Progenitor cell of endocrine pancreas (in vitro differentiated cells): ENCODE measurements at regions not wholly inside any gene's neighbourhood (a gene's known extent, or its start where the extent isn't known, plus 50 kb on each side); places are given as distances from the start of the nearest gene placed in this dataset.

Experiments
- DNase-seq: peaks from one replicate; pipeline ENCODE4 v3.0.0; 2021; ENCODE audit warnings: low spot score; ENCODE audit not compliant: unreplicated experiment
- H3K27ac Mint-ChIP-seq: 2 replicates; pipeline ENCODE4 v1.8.0; 2021; ENCODE audit warnings: mild to moderate bottlenecking, moderate library complexity, mixed read lengths
- H3K27me3 Mint-ChIP-seq: 2 replicates; pipeline ENCODE4 v1.8.0; 2021; ENCODE audit warnings: mixed read lengths
- H3K36me3 Mint-ChIP-seq: 2 replicates; pipeline ENCODE4 v1.8.0; 2022; ENCODE audit warnings: mixed read lengths; ENCODE audit not compliant: insufficient read depth
- H3K4me1 Mint-ChIP-seq: 2 replicates; pipeline ENCODE4 v1.8.0; 2021; ENCODE audit warnings: low read depth, mixed read lengths
- H3K4me3 Mint-ChIP-seq: 2 replicates; pipeline ENCODE4 v1.8.0; 2021; ENCODE audit warnings: low read depth, mild to moderate bottlenecking, moderate library complexity, mixed read lengths
- H3K9me3 Mint-ChIP-seq: 2 replicates; pipeline ENCODE4 v1.8.0; 2021; ENCODE audit warnings: low read depth, mixed read lengths
- CTCF ChIP-seq: fragments of 200-600 bp; sonication (generic); IDR thresholded peaks from one replicate; pipeline ENCODE4 v1.5.0; 2021; ENCODE audit warnings: antibody characterized with exemption, mild to moderate bottlenecking; ENCODE audit not compliant: unreplicated experiment

GRCh38 chr9:11001546-11001945 lies 388.7 kb upstream of the PTPRD start:
- H3K36me3 Mint-ChIP-seq: no peaks in the 10 kb centered on the region
- H3K4me1 Mint-ChIP-seq: no peaks in the 10 kb centered on the region
- no peak for TF ChIP-seq CTCF
- H3K27me3 Mint-ChIP-seq: no peaks in the 10 kb centered on the region
- no peak overlapping the region for H3K4me3 Mint-ChIP-seq
- H3K9me3 Mint-ChIP-seq: no peaks in the 10 kb centered on the region
- no peak for DNase-seq
- no peak overlapping the region for H3K27ac Mint-ChIP-seq

DNA sequence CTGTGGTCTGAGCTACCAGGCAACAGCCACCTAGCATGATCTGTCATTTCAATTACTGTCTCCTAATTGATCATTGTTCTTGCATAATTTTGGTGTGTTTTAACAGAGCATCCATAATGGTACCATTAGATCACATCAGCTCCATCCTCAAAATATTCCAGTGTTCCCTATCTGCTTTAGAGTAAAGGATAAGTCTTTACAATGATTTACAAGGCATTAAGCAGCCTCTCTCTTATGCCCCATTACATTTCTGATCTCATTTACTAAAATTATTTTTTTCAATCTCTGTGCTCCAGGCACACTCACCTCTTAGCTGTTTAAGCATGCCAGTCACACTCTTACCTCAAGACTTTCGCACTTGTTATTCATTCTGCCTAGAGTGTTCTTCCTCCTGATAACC lies 389.9 kb upstream of the PTPRD start:
- no peaks in the 10 kb centered on the region for H3K4me1 Mint-ChIP-seq
- no peak overlapping the region for H3K4me3 Mint-ChIP-seq
- H3K27me3 Mint-ChIP-seq: no peaks in the 10 kb centered on the region
- no peak overlapping the region for H3K27ac Mint-ChIP-seq
- no peak for DNase-seq
- no peaks in the 10 kb centered on the region for H3K36me3 Mint-ChIP-seq
- TF ChIP-seq CTCF: no peak
- no peaks in the 10 kb centered on the region for H3K9me3 Mint-ChIP-seq

DNA sequence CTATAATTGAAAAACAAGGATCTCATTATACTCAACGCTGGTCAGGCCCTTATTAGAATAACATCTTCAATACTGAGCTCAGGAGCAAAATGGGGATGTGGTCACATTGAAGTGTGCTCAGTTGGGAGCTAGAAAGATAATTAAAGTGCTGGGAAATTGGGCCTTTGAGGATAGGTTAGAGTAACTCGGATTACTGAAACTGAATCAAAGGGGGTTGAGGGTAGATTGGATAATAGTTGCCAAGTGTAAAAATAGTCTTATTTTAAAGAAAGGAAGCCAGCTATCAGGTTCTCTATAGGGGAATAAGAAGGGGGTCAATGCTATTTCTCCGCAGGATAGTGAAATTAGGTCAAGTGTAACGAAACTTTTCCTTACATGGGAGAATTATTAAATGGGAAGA lies 391.0 kb upstream of the PTPRD start:
- Mint-ChIP-seq H3K4me1 (no peaks in the 10 kb centered on the region), H3K9me3 (peaks cover 4% of the 10 kb centered on the region), H3K36me3 (no peaks in the 10 kb centered on the region), H3K4me3 (no peak overlapping the region), H3K27ac (no peak overlapping the region), H3K27me3 (no peaks in the 10 kb centered on the region)
- TF ChIP-seq CTCF: no peak
- no peak for DNase-seq

DNA sequence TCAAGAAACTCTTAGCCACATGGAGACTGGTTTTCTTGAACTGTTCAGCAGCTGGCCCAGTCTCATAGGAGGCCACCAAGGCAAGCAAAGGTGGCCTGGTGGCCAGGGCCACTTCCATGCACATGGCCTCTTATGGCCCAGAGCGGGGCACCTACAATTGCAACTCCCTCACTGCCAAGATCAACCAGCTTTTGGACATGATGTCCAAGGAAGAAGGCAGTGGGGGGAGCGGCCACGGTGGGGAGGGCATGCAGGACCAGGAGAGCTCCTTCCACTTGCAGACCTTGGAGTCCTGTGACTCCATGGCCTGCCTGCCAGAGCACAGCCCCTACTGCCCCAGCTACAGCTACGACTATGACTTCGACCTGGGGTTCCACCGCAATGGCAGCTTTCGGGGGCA lies 398.9 kb upstream of the PTPRD start:
- Mint-ChIP-seq H3K9me3 (peaks cover 16% of the 10 kb centered on the region), H3K27ac (no peak overlapping the region)

DNA sequence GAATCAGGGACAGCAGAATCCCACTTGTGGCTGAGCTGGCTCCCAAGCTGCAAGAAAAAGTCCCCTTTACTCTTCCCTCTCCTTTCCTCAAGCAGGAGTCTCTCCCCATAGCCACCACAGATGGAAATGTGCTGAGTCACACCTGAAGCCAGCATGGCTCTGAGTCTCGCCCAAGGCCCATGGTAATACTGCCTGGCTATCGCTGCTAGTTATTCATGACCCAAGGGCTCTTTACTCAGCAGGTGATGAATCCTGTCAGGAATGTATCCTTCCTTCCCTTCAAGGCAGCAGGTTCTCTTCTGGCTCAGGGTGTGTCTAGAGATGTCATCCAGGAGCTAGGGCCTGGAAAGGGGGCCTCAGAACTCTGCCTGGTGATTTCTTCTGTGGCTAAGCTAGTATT lies 403.3 kb upstream of the PTPRD start:
- Mint-ChIP-seq H3K27ac (peak overlapping the region; percentile 3), H3K36me3 (no peaks in the 10 kb centered on the region), H3K4me1 (no peaks in the 10 kb centered on the region), H3K4me3 (no peak overlapping the region), H3K27me3 (no peaks in the 10 kb centered on the region), H3K9me3 (peaks cover 9% of the 10 kb centered on the region)
- no peak for TF ChIP-seq CTCF
- DNase-seq: no peak

More for the DNA sequence above, 398.9 kb upstream of the PTPRD start:
- DNase-seq: no peak
- Mint-ChIP-seq H3K36me3 (no peaks in the 10 kb centered on the region), H3K4me3 (no peak overlapping the region), H3K4me1 (no peaks in the 10 kb centered on the region), H3K27me3 (no peaks in the 10 kb centered on the region)
- TF ChIP-seq CTCF: no peak
